Hepatocyte (in vitro differentiated cells): ENCODE measurements at regions not wholly inside any gene's neighbourhood (a gene's known extent, or its start where the extent isn't known, plus 50 kb on each side); places are given as distances from the start of the nearest gene placed in this dataset.

Experiments
- EZH2 ChIP-seq: fragments of 200-600 bp; sonication (generic); IDR thresholded peaks from 2 replicates; pipeline ENCODE4 v1.6.1; 2016; ENCODE audit warnings: antibody characterized with exemption, mild to moderate bottlenecking, borderline replicate concordance
- EZH2phosphoT487 ChIP-seq: fragments of 200-600 bp; sonication (generic); IDR thresholded peaks from one replicate; pipeline ENCODE4 v1.6.1; 2018; ENCODE audit warnings: antibody characterized with exemption, mild to moderate bottlenecking, low read depth, moderate library complexity; ENCODE audit not compliant: unreplicated experiment, severe bottlenecking
- TF ChIP-seq, protein P1 (sequence below): fragments of 200-600 bp; sonication (generic); IDR thresholded peaks from 2 replicates; pipeline ENCODE4 v1.5.1; 2016; ENCODE audit warnings: antibody characterized with exemption, mild to moderate bottlenecking; ENCODE audit not compliant: poor library complexity

DNA sequence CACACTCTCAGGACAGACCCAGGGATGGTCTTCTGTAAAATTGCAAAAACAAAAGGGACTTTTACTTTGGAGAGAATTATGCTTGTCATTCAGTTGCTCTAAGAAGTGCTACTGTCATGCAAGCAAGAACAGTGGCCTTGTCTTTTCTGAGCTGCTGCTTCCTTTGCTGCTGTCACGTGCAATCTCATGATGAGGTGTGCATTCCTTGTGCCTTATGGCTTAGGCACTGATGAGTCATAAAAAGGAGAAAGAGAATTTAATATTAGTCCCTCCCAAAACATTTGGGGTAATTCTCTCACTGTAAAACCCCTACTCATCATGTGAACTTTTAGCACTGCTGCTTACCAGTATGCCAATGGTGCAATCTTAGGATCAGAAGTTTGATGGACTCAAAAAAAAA lies 2051.3 kb downstream of the TP53TG3F start:
- TF ChIP-seq, protein P1, sequence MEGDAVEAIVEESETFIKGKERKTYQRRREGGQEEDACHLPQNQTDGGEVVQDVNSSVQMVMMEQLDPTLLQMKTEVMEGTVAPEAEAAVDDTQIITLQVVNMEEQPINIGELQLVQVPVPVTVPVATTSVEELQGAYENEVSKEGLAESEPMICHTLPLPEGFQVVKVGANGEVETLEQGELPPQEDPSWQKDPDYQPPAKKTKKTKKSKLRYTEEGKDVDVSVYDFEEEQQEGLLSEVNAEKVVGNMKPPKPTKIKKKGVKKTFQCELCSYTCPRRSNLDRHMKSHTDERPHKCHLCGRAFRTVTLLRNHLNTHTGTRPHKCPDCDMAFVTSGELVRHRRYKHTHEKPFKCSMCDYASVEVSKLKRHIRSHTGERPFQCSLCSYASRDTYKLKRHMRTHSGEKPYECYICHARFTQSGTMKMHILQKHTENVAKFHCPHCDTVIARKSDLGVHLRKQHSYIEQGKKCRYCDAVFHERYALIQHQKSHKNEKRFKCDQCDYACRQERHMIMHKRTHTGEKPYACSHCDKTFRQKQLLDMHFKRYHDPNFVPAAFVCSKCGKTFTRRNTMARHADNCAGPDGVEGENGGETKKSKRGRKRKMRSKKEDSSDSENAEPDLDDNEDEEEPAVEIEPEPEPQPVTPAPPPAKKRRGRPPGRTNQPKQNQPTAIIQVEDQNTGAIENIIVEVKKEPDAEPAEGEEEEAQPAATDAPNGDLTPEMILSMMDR = no peak
- TF ChIP-seq EZH2phosphoT487 (no peak), EZH2 (no peak)
